ENCODE measurements at regions not wholly inside any gene's neighbourhood (a gene's known extent, or its start where the extent isn't known, plus 50 kb on each side); places are given as distances from the start of the nearest gene placed in this dataset.
"Not testable (repeated sequence)": the region's sequence is repeated elsewhere in the genome, so short reads cannot be mapped to it uniquely, and the experiment has no call there.

GRCh38 chr22:12279512-12280474 is 3248.2 kb upstream of the OR11H1 start:
- DNase-seq (ENCODE audit: low read depth); H3K4me3 ChIP-seq (ENCODE audit: low read depth, low read length): not testable (repeated sequence)

- not testable (repeated sequence) for H3K4me3 ChIP-seq (ENCODE audit: low read depth, low read length)
- DNase-seq (ENCODE audit: low read depth): peak; percentile 4
Measured at GRCh38 chr22:12284690-12285089, 3243.3 kb upstream of the OR11H1 start.

- not testable (repeated sequence) for DNase-seq (ENCODE audit: low read depth); H3K4me3 ChIP-seq (ENCODE audit: low read depth, low read length)
Measured at GRCh38 chr22:12297351-12297750, 3230.6 kb upstream of the OR11H1 start.

Measured in NB4 (cell line).